Skeletal muscle tissue (tissue), 3 donors: ENCODE measurements at regions not wholly inside any gene's neighbourhood (a gene's known extent, or its start where the extent isn't known, plus 50 kb on each side); places are given as distances from the start of the nearest gene placed in this dataset.

Experiments used
- H3K27ac ChIP-seq: one replicate; pipeline ENCODE4 v1.7.0; 2013; ENCODE audit warnings: mild to moderate bottlenecking, low read depth, low read length, inconsistent platforms
- H3K27me3 ChIP-seq, 3 donors: one replicate each; pipeline ENCODE4 v1.7.0; 2013; ENCODE audit warnings: low read length in 3 of 3; ENCODE audit not compliant: control insufficient read depth in 3 of 3, insufficient read depth in 3 of 3
- H3K36me3 ChIP-seq, 3 donors: one replicate each; pipeline ENCODE4 v1.7.0; 2013; ENCODE audit warnings: low read length in 3 of 3; ENCODE audit not compliant: control insufficient read depth in 3 of 3, insufficient read depth in 3 of 3
- H3K4me1 ChIP-seq, 3 donors: one replicate each; pipeline ENCODE4 v1.7.0; 2013; ENCODE audit warnings: low read length in 3 of 3, mild to moderate bottlenecking in 3 of 3; ENCODE audit not compliant: control insufficient read depth in 3 of 3, insufficient read depth in 3 of 3
- H3K4me3 ChIP-seq, 3 donors: one replicate each; pipeline ENCODE4 v1.7.0; 2013; ENCODE audit warnings: low read length in 3 of 3
- H3K9ac ChIP-seq, 3 donors: one replicate each; pipeline ENCODE4 v1.7.0; 2013; ENCODE audit warnings: low read length in 3 of 3, mild to moderate bottlenecking in 3 of 3, moderate library complexity in 2 of 3, low read depth in 1 of 3
- H3K9me3 ChIP-seq, 3 donors: one replicate each; pipeline ENCODE4 v1.7.0; 2013; ENCODE audit warnings: low read length in 3 of 3; ENCODE audit not compliant: control insufficient read depth in 3 of 3
- donor health status: Osteomylitis.

DNA sequence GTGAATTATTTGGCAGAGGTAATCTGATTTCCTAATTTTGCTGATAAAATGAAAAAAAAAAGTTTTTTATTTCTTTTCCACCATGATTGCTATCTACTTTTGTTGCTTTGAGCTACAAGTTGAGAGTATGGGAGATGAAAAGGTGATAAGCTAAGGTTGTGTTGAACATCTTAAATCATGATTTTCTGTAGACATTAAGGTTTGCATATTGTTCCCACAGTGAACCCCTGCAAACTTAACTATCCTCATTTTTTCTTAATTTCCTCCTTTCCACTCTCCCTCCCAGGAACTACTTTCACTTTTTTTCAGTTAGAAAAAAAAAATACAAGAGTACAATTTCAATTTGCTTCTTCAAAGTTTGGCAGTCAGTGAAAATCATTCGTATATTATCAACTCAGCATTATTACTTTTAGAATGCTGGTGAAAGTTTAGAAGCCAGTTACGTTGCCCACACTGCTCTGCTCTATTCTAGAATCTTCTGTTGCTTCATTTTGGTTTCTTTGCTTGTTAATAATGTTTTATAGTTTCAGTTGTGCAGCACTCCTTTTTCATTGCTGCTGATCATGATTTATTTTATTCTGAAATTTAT lies 673.8 kb upstream of the CITED2 start:
- Histone ChIP-seq H3K9ac (no peak overlapping the region), H3K9me3 (no peaks in the 10 kb centered on the region), H3K4me3 (no peak overlapping the region), H3K36me3 (no peaks in the 10 kb centered on the region), H3K27me3 (no peaks in the 10 kb centered on the region), H3K4me1 (peaks cover 1 to 11% (median 3%) of the 10 kb centered on the region in 3 donors), H3K27ac (no peak overlapping the region)

DNA sequence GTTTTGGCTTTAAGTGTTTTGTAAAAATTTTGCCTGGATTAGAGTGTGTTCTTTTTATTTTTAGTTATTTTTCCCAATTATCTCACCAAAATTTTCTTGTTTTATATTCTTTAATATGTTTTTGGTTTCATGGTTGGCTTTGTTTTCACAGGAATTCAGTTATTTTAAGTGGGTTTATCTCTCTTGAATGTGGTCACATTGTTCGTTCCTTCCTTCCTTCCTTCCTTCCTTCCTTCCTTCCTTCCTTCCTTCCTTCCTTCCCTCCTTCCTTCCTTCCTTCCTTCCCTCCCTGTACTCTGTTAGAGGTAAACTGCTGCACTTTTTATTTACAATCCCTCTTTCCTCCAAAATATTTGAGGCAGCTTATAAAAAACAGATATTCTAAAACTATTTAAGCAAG lies 672.9 kb upstream of the CITED2 start:
- Histone ChIP-seq H3K27ac (no peak overlapping the region), H3K4me1 (peaks cover 3 to 14% (median 3%) of the 10 kb centered on the region in 3 donors), H3K27me3 (no peaks in the 10 kb centered on the region), H3K9me3 (no peaks in the 10 kb centered on the region), H3K9ac (no peak overlapping the region), H3K4me3 (no peak overlapping the region), H3K36me3 (no peaks in the 10 kb centered on the region)

DNA sequence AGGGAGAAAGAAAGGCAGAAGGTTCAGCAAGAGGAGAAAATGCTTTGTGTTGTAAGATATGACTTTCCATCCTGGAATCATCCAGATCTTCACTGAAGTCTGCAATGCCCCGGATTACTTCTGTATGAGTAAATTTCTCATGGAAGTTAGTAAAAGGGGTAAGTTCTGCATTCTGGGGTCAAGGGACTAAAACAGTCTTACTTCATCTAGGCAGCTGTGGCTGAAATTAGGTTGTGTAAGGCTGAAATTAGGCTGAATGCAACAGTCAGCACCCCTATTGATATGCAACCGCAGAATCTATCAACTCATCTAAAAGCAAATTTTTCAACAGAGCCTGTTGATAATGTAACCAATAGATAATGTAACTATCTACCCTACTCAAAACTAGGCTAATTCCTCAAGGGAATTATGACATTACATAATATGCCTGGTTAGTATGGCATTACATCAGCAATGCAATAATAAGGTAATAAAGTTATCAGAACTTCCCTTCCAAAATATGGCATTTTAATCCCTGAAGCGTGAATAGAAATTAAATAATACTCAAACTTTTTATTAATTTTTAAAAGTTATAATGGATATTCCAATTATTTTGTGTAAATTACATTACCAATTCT lies 671.7 kb upstream of the CITED2 start:
- no peaks in the 10 kb centered on the region for H3K27me3 ChIP-seq
- no peak overlapping the region for H3K27ac ChIP-seq
- no peak overlapping the region for H3K9ac ChIP-seq
- H3K36me3 ChIP-seq: no peaks in the 10 kb centered on the region
- no peaks in the 10 kb centered on the region for H3K9me3 ChIP-seq
- peaks cover 3 to 14% (median 3%) of the 10 kb centered on the region in 3 donors for H3K4me1 ChIP-seq
- no peak overlapping the region for H3K4me3 ChIP-seq

DNA sequence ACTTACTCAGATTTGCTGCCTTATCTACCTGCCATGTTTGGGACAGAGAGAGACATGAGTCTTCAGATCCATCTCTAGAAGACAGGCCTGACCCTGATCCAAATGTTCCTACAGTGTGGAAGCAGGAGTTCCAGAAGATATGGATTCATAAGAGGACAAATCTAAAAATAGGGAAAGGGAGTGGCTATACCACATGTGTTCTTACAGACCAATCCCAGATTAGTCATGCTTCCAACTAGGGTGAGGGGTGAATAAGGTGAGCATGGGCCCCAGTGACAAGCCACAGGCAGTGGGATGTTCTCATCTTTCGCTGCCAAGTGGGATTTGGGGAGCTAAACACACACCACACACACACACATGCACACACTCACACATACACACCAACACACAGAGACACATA lies 670.7 kb upstream of the CITED2 start:
- Histone ChIP-seq H3K4me3 (no peak overlapping the region), H3K27ac (no peak overlapping the region), H3K27me3 (no peaks in the 10 kb centered on the region), H3K4me1 (peaks cover 3 to 14% (median 3%) of the 10 kb centered on the region in 3 donors), H3K9me3 (no peaks in the 10 kb centered on the region), H3K36me3 (no peaks in the 10 kb centered on the region), H3K9ac (no peak overlapping the region)

DNA sequence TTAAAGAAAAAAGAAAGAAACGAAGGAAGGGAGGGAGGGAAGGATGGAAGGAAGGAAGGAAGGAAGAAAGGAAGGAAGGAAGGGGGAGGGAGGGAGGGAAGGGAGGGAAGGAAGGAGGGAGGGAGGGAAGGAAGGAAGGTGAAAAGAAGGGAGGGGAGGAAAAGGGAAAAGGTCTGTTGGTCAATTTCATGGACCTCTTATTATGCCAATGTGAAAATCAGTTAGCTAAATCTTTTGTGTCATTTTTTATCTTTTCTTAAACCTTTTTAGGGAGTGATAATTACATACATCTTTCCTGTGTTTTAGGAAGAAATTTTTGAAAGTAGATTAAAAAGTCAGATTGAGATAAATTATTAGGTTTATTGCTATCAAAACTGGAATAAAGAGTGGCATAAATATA lies 670.2 kb upstream of the CITED2 start:
- no peaks in the 10 kb centered on the region for H3K27me3 ChIP-seq
- H3K27ac ChIP-seq: no peak overlapping the region

DNA sequence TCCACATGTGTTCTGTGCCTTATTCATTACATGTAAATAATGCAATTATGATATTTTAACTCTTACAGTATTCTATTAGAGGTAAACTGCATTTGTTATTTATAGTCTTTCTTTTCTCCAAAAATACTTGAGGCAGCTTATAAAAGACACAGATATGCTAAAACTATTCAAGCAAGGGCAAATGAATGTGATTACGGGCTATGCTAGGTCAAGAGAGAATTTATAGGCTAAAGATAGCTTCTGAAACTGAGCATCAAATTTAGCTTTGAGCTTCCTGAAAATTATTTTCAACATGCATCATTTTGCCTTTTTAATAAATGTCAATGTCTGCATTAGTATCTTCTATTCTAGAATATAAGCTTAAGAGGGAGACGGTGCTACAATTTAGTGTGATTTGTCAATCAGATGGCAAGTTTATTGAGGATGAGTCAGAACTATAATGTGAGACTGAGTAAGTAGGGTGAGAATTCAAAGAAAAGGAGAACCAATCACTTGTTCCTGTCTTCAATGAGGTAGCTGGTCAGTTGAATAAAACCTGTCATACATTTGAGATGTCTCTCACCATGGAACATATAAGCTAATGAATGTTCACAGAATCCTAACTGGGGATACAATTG lies 669.4 kb upstream of the CITED2 start:
- no peaks in the 10 kb centered on the region for H3K36me3 ChIP-seq
- H3K27ac ChIP-seq: peak overlapping the region; percentile 39
- H3K9ac ChIP-seq: no peak overlapping the region
- H3K4me3 ChIP-seq: no peak overlapping the region
- H3K4me1 ChIP-seq: peaks cover 3 to 14% (median 3%) of the 10 kb centered on the region in 3 donors
- no peaks in the 10 kb centered on the region for H3K9me3 ChIP-seq
- no peaks in the 10 kb centered on the region for H3K27me3 ChIP-seq

More for the DNA sequence above, 670.2 kb upstream of the CITED2 start:
- Histone ChIP-seq H3K9ac (no peak overlapping the region), H3K4me3 (no peak overlapping the region), H3K36me3 (no peaks in the 10 kb centered on the region), H3K4me1 (peaks cover 3 to 14% (median 3%) of the 10 kb centered on the region in 3 donors), H3K9me3 (no peaks in the 10 kb centered on the region)

DNA sequence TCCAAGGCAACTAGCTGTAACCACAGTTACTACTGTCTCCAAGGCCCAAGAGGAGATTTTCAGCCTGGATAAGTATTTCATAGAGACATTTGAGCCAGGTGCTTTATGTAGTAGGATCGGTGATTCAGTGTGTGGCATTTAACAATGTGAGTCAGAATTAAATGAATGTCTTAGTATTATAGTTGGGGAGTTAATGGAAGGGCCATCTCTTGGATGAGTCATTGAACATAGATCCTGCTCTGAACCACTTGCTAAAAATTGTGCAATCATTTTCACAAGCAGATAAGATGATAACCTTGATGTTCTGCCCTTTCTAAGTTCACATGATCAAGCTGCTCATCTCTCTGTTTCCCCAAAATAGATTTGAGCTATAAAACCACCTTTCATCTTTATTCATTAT lies 668.9 kb upstream of the CITED2 start:
- Histone ChIP-seq H3K27me3 (no peaks in the 10 kb centered on the region), H3K4me1 (peaks cover 3 to 14% (median 3%) of the 10 kb centered on the region in 3 donors), H3K36me3 (no peaks in the 10 kb centered on the region), H3K27ac (peak overlapping the region; percentile 39), H3K9me3 (no peaks in the 10 kb centered on the region), H3K4me3 (no peak overlapping the region), H3K9ac (no peak overlapping the region)

DNA sequence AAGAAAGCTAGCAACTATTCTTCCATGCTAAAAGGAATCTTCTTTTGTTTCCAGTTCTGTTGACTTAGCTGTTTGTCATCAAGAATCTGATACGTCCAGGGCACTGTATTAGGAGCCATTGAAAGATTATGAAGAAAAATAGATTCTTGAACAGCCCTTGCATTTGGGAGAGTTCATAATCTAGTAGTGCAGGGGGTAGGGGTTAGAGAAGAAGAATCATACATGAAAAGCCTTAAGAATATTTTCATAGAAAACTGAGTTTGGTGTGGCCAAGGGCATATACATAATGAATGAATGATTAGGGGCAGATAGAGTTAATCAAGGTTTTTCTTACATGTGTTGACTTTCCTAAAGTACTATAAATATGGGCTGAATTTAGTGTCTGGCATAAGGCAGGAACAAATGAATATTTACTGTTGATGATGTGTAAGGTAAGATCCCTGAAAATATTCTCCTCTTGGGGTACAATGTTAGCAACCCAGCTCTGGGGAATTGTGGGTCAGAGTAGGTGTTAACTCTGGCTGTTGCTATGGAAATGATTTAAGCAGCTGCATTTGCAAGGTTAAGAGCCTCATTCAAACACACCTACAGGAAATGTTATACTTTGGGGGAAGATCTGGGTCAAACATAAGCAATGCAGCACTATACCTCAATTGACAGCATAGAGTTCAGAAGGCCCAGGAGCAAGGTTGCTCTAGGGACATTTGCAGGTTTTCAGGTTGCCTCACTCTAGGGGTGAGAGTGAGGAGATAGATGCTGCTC lies 667.3 kb upstream of the CITED2 start:
- H3K36me3 ChIP-seq: no peaks in the 10 kb centered on the region
- H3K27ac ChIP-seq: no peak overlapping the region
- H3K9ac ChIP-seq: no peak overlapping the region
- no peak overlapping the region for H3K4me3 ChIP-seq
- no peaks in the 10 kb centered on the region for H3K27me3 ChIP-seq
- no peaks in the 10 kb centered on the region for H3K9me3 ChIP-seq
- H3K4me1 ChIP-seq: peaks cover 3 to 14% (median 3%) of the 10 kb centered on the region in 3 donors

DNA sequence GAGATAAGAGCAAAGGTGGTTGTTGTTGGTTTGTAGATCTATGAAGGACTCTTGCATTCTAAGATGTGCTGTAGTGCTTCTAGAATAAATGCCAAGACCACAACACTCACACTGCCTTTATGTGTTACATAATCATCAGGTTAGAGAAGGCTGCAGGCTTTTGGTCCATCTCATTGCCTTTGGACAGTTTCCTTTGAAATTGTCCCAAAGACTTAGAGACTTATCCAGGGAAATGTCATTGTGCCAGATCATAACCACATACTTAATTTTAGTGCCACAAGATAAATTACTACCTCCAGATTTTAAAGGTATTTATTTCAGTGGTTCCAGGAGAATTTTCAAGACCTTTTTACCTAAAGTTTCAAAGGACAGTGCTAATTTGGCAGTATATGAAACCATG lies 666.6 kb upstream of the CITED2 start:
- H3K27ac ChIP-seq: no peak overlapping the region
- peaks cover 3 to 14% (median 3%) of the 10 kb centered on the region in 3 donors for H3K4me1 ChIP-seq
- no peak overlapping the region for H3K9ac ChIP-seq
- no peaks in the 10 kb centered on the region for H3K36me3 ChIP-seq
- no peaks in the 10 kb centered on the region for H3K27me3 ChIP-seq
- H3K9me3 ChIP-seq: no peaks in the 10 kb centered on the region
- H3K4me3 ChIP-seq: no peak overlapping the region

DNA sequence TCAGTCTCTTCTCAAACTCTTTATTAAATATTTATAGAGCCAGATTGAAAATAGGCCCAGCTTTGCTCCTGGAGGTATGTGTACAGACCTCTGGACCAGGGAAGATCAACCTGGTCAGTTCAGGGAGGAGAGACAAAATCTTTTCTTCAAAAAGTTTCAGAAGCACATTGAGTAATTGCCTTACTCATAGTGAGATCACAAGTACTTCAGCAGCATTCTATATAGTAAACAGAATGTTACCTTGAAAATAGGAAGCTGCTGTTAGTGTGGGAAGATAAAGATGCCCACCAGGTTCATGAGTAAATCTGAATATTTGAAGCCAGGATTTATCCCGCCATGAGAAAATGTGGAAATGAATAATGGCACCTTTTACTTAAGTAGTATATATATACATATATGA lies 665.9 kb upstream of the CITED2 start:
- Histone ChIP-seq H3K4me1 (peaks cover 3 to 14% (median 3%) of the 10 kb centered on the region in 3 donors), H3K9me3 (no peaks in the 10 kb centered on the region), H3K9ac (no peak overlapping the region), H3K36me3 (no peaks in the 10 kb centered on the region), H3K27me3 (no peaks in the 10 kb centered on the region), H3K4me3 (no peak overlapping the region), H3K27ac (no peak overlapping the region)
